Brain microvascular endothelial cell (primary cell): ENCODE measurements at regions not wholly inside any gene's neighbourhood (a gene's known extent, or its start where the extent isn't known, plus 50 kb on each side); places are given as distances from the start of the nearest gene placed in this dataset.

Experiments used
- DNase-seq: peaks from one replicate; pipeline ENCODE4 v3.0.0-alpha.2; 2020
- H3K27ac ChIP-seq: fragments of 250-450 bp; sonication (Bioruptor Pico); 2 replicates; pipeline ENCODE4 v1.5.1; 2020; ENCODE audit warnings: mild to moderate bottlenecking, moderate library complexity
- H3K27me3 ChIP-seq: fragments of 250-450 bp; sonication (Bioruptor Pico); replicated peaks from 2 replicates; pipeline ENCODE4 v1.5.1; 2020; ENCODE audit warnings: mild to moderate bottlenecking
- H3K36me3 ChIP-seq: fragments of 250-450 bp; sonication (Bioruptor Pico); replicated peaks from 2 replicates; pipeline ENCODE4 v1.5.1; 2020; ENCODE audit warnings: mild to moderate bottlenecking
- H3K4me3 ChIP-seq: 2 replicates; pipeline ENCODE4 v1.5.1; 2011; ENCODE audit warnings: low read depth, mild to moderate bottlenecking, control low read depth, low read length, moderate library complexity
- in situ Hi-C: cut with HindIII; loops from 2 replicates; pipeline ENCODE4 v1.10.0; 2017; ENCODE audit warnings: low sequenced_read_pairs, low pct_ligation_motif_present
- TF ChIP-seq, protein P1 (sequence below): IDR thresholded peaks from 2 replicates; pipeline ENCODE4 v1.5.1; 2011; ENCODE audit warnings: low read depth, mild to moderate bottlenecking, moderate library complexity, low read length, control low read depth, inconsistent platforms; ENCODE audit errors: missing control alignments

DNA sequence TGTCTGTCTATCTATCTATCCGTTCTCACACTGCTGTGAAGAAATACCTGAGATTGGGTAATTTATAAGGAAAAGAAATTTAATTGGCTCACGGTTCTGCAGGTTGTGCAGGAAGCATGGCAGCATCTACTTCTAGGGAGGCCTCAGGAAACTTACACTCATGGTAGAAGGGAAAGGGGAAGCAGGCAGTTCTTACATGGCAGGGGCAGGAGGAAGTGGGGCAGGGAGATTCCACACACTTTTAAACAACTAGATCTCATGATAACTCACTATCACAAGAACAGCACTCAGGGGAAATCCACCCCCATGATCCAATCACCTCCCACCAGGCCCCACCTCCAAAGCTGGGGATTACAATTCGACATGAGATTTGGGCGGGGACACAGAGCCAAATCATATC is 105.3 kb downstream of the SLC10A2 start:
- TF ChIP-seq, protein P1, sequence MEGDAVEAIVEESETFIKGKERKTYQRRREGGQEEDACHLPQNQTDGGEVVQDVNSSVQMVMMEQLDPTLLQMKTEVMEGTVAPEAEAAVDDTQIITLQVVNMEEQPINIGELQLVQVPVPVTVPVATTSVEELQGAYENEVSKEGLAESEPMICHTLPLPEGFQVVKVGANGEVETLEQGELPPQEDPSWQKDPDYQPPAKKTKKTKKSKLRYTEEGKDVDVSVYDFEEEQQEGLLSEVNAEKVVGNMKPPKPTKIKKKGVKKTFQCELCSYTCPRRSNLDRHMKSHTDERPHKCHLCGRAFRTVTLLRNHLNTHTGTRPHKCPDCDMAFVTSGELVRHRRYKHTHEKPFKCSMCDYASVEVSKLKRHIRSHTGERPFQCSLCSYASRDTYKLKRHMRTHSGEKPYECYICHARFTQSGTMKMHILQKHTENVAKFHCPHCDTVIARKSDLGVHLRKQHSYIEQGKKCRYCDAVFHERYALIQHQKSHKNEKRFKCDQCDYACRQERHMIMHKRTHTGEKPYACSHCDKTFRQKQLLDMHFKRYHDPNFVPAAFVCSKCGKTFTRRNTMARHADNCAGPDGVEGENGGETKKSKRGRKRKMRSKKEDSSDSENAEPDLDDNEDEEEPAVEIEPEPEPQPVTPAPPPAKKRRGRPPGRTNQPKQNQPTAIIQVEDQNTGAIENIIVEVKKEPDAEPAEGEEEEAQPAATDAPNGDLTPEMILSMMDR = no peak
- Histone ChIP-seq H3K27me3 (no peaks in the 10 kb centered on the region), H3K4me3 (no peak overlapping the region), H3K36me3 (no peaks in the 10 kb centered on the region), H3K27ac (no peak overlapping the region)
- DNase-seq = no peak
- in situ Hi-C loops = no loop called here

DNA sequence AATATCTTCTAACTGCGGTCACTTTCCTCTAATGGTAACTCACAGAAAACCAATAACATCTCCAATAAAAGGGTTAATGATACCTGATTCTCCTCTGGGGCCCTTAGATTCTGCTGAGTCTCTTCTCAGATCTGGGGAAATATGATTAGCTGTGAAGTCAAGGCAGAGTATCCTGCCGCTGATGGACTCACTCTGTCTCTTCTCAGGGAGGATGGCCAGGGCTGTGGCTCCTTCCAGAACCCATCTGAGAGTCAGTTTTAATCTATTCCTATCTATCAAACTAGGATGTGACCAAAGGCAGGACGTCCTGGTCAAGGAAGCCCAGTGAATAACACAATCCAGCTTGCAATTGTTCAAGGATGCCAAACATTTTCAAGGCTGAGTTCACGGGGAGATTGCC is 109.8 kb downstream of the SLC10A2 start:
- no peak overlapping the region for H3K4me3 ChIP-seq
- no peak for DNase-seq
- in situ Hi-C loops = no loop called here
- TF ChIP-seq, protein P1 = no peak
- H3K27me3 ChIP-seq = no peaks in the 10 kb centered on the region
- no peaks in the 10 kb centered on the region for H3K36me3 ChIP-seq
- H3K27ac ChIP-seq = no peak overlapping the region

- no peaks in the 10 kb centered on the region for H3K36me3 ChIP-seq
- no peak overlapping the region for H3K27ac ChIP-seq
- in situ Hi-C loops = no loop called here
- H3K27me3 ChIP-seq = no peaks in the 10 kb centered on the region
- H3K4me3 ChIP-seq = no peak overlapping the region
- TF ChIP-seq, protein P1 = no peak
- no peak for DNase-seq
These were observed 108.5 kb downstream of the ERCC5 start for GRCh38 chr13:102954350-102954749.

DNA sequence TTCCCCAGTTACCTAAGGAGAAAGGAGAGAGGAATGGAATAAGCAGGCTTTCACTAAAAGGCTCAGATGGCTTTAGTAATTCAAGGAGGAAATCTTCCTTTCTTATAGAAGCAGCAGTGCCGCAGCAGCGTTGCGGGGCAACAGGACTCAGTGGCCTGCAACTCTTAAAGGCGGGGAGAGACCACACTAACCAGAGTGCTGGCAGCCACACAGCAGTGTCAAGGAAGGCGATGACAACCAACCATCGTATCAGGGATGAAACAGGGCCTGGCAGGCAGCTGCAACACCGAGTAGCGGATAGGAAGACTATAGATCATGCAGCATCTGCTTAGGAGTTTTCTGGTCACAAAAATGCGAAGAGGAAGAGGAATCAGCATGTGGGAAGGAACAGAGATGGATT is 106.0 kb downstream of the ERCC5 start:
- Histone ChIP-seq H3K36me3 (no peaks in the 10 kb centered on the region), H3K27ac (no peak overlapping the region), H3K27me3 (no peaks in the 10 kb centered on the region), H3K4me3 (no peak overlapping the region)
- DNase-seq = no peak
- in situ Hi-C loops = no loop called here
- TF ChIP-seq, protein P1 = no peak

GRCh38 chr13:102947745-102948405 is 102.0 kb downstream of the ERCC5 start:
- Histone ChIP-seq H3K27ac (no peak overlapping the region), H3K4me3 (no peak overlapping the region), H3K27me3 (no peaks in the 10 kb centered on the region), H3K36me3 (no peaks in the 10 kb centered on the region)
- TF ChIP-seq, protein P1 = no peak
- DNase-seq = no peak
- in situ Hi-C loops = no loop called here

GRCh38 chr13:102945886-102946285 is 100.1 kb downstream of the ERCC5 start:
- TF ChIP-seq, protein P1 = no peak
- in situ Hi-C loops = no loop called here
- DNase-seq = no peak
- no peak overlapping the region for H3K27ac ChIP-seq
- no peaks in the 10 kb centered on the region for H3K36me3 ChIP-seq
- H3K27me3 ChIP-seq = no peaks in the 10 kb centered on the region
- no peak overlapping the region for H3K4me3 ChIP-seq
